HCT116 (cell line): ENCODE measurements at regions not wholly inside any gene's neighbourhood (a gene's known extent, or its start where the extent isn't known, plus 50 kb on each side); places are given as distances from the start of the nearest gene placed in this dataset.

ENCODE experiments used
- JUND ChIP-seq: IDR thresholded peaks from 2 replicates; pipeline ENCODE4 v1.6.1; 2012
- POLR2AphosphoS5 ChIP-seq: IDR thresholded peaks from 2 replicates; pipeline ENCODE4 v1.6.1; 2011; ENCODE audit warnings: mild to moderate bottlenecking, low read depth, low read length, moderate library complexity
- YY1 ChIP-seq: IDR thresholded peaks from 2 replicates; pipeline ENCODE4 v1.6.1; 2011; ENCODE audit warnings: low read length, low read depth, moderate library complexity, mild to moderate bottlenecking; ENCODE audit not compliant: insufficient replicate concordance; ENCODE audit errors: extremely low read depth
- TF ChIP-seq, protein P1 (sequence below), 3 experiments: fragments of 200-600 bp in 1 of 3; sonication (generic) in 1 of 3; IDR thresholded peaks in 2 of 3; conservative IDR thresholded peaks in 1 of 3; 2 replicates each; pipeline ENCODE4 v1.5.1; 2012 to 2017; ENCODE audit warnings: low read depth in 2 of 3, low read length in 2 of 3, antibody characterized with exemption in 1 of 3, borderline replicate concordance in 1 of 3, control low read depth in 1 of 3, mild to moderate bottlenecking in 1 of 3, mixed read lengths in 1 of 3, mixed run types in 1 of 3, moderate library complexity in 1 of 3; ENCODE audit not compliant: insufficient read depth in 1 of 3

DNA sequence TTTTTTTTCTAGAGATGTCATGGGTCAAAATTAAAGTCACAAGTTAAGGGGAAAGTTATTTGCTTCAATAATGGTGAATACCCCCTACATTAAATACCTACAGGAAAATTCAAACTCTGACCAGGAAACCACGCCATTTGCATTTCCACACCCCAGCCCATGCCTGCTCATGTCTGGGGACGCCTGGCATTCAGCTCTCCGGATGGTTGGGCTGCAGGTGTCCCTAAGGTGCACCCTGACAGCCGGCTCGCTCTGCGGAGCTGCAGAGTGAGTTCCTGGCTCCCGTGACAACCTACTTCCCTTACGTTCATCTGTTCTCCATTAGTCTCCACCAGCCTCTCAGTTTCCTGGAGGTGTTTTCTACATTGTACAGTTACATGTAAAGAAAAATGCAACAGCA, 122.7 kb upstream of the RIOK3 start:
- TF ChIP-seq JUND (no peak), POLR2AphosphoS5 (no peak), YY1 (no peak)
- TF ChIP-seq, protein P1, sequence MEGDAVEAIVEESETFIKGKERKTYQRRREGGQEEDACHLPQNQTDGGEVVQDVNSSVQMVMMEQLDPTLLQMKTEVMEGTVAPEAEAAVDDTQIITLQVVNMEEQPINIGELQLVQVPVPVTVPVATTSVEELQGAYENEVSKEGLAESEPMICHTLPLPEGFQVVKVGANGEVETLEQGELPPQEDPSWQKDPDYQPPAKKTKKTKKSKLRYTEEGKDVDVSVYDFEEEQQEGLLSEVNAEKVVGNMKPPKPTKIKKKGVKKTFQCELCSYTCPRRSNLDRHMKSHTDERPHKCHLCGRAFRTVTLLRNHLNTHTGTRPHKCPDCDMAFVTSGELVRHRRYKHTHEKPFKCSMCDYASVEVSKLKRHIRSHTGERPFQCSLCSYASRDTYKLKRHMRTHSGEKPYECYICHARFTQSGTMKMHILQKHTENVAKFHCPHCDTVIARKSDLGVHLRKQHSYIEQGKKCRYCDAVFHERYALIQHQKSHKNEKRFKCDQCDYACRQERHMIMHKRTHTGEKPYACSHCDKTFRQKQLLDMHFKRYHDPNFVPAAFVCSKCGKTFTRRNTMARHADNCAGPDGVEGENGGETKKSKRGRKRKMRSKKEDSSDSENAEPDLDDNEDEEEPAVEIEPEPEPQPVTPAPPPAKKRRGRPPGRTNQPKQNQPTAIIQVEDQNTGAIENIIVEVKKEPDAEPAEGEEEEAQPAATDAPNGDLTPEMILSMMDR (IDR thresholded peaks at IDR 0.05 in 2 of 3, conservative IDR thresholded peaks at IDR 0.05 in 1 of 3; ENCODE audit: borderline replicate concordance in 1 of 3, insufficient read depth in 1 of 3, low read depth in 2 of 3, low read length in 2 of 3) = no peak
